Inferior parietal cortex (tissue), 1 donor: ENCODE measurements at regions not wholly inside any gene's neighbourhood (a gene's known extent, or its start where the extent isn't known, plus 50 kb on each side); places are given as distances from the start of the nearest gene placed in this dataset.
"Not testable (repeated sequence)": the region's sequence is repeated elsewhere in the genome, so short reads cannot be mapped to it uniquely, and the experiment has no call there.

Experiments used
- DNase-seq: peaks from one replicate; pipeline ENCODE4 v3.0.0-alpha.2; 2016; ENCODE audit errors: extremely low spot score

DNA sequence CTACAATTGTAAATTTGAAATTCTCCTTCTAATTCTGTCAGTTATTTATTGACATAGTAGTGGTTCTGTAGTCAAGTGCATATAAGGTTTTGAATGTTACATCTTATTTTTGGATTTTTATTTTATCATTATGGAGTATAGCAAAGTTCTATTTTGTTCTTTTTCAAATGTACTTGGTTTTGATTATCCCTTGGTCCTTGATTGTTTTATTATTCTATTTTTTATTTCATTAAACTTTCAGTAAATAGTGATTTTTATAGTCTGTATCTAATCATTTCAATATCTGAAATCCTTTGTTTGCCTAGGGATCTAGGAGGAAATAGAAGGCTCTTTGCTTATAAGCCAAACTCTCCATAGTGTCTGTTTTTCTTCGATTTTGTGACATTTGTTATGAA, 87.8 kb downstream of the HFE start:
- no peak for DNase-seq

DNA sequence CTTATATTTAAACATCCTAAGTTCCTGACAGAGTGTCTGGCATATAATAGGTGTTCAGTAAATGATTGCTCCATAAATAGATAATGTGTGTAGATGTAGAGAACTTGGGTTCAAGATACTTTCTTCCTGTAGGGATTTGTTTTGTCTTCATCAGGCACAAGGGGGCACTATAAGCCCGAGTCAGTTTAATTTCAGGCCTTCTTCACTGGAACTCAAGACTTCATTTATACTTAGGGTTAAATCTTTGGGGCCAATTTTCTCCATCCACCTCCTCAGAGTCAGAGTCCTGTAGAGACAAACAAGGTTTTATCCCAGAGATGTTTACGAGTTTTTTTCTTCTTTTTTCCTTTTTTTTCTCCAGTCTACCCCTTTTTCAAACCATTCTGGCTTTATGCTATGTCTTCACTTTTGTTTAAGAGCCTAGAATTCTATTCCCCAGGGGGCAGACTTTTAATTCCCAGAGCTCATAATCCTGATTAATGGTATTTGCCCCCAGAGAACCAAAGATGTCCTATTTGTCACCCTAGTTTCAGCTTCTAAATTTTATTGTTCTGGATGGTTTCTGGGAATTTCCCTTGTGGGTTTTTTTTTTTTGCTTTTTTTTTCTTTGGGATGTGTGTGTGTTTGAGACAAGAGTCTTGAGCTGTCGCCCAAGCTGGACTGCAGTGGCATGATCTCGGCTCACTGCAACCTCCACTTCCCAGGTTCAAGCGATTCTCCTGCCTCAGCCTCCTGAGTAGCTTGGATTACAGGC, 88.4 kb downstream of the HFE start:
- no peak for DNase-seq

GRCh38 chr6:26179675-26180074, 92.4 kb downstream of the HFE start:
- no peak for DNase-seq

GRCh38 chr6:26180346-26180745, 93.1 kb downstream of the HFE start:
- no peak for DNase-seq

DNA sequence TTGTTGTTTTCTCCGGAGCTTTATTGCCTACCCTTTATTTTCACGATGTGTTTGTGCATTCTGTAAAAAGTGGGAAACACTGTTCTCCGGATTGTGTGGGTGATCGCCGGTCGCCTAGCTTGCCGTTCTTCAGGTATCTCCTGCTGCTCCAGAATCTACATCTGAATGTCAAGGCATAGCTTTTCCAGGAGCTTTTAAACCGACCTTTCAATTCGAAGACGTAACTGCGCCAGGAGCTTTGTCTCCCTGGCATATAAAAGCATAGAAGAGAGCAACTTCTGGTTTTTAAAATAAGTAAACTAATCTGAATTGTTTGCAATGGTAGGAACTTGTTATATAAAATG, 96.0 kb downstream of the HFE start:
- no peak for DNase-seq

DNA sequence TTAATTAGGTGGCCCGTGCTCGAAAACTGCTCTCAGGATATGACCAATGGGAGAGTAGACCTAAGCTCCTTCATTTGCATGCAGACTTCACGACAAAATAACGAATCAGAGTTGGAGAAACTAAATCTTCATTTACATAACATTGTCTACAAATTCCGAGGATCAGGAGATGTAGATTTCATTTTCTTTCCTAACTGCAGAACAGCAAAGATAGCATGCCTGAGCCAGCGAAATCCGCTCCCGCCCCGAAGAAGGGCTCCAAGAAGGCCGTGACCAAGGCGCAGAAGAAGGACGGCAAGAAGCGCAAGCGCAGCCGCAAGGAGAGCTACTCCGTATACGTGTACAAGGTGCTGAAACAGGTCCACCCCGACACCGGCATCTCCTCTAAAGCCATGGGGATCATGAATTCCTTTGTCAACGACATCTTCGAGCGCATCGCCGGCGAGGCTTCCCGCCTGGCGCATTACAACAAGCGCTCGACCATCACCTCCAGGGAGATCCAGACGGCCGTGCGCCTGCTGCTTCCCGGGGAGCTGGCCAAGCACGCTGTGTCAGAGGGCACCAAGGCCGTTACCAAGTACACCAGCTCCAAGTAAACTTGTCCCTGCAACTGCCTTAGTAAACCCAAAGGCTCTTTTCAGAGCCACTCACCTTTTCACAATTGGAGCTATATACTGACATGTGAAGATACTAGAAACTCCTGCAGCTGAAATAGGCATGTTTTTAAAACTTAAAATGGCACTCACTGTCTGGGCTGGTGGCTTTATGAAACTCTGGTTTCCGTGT, 96.5 kb downstream of the HFE start:
- peak; percentile 85 for DNase-seq

DNA sequence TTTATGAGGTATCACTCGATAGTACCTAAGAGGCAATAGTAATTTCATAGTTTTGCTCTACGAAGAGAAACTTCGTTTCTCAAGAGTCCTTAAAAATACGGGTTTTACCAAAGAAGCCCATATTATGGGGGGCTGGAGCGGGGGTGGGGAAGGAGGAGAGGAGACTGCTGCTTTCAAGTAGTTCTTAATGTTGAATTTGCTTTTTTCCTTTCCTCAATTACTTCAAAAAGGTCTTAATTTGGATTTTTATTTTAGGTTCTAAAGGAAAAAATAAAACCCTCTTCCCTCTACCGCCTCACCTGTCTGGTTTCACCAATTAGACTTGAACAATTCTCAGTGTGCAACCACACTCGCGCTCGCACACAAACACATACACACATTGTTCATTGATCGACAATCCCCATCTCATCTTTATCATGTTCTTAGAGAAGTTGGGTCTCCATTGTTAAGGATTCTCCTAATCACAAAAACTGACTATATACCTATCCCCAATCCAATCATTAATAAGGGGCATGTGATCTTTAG, 97.2 kb downstream of the HFE start:
- DNase-seq = no peak

DNA sequence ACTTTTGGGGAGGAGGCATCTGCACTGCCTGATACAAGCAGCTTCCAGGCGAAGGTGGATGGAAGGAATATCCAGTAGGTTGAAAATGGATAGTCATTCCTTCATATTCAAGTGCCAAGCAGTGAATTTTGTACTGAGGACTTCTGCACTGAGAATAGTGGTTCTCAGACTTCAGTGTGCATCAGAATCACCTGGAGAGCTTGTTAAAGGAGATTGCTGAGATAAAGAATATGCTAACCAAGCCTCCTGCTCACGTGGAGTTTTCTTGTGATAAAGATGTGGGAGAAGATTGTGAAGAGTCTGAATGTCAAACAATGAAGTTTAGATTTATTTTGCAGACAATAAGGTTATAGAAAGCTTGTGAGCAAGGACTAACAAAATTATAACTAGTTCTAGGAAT, 97.8 kb downstream of the HFE start:
- no peak for DNase-seq

- no peak for DNase-seq
Measured at GRCh38 chr6:26185802-26186201, 98.6 kb downstream of the HFE start.

GRCh38 chr6:26186652-26187051, 99.4 kb downstream of the HFE start:
- DNase-seq = no peak

GRCh38 chr6:26187292-26187691, 100.1 kb downstream of the HFE start:
- no peak for DNase-seq

GRCh38 chr6:26187981-26188635, 100.9 kb downstream of the HFE start:
- DNase-seq = no peak

GRCh38 chr6:26191512-26191911, 104.3 kb downstream of the HFE start:
- not testable (repeated sequence) for DNase-seq

GRCh38 chr6:26193467-26194328, 106.5 kb downstream of the HFE start:
- DNase-seq = no peak

GRCh38 chr6:26194329-26194701, 107.1 kb downstream of the HFE start:
- no peak for DNase-seq

- DNase-seq = no peak
Measured at GRCh38 chr6:26194816-26195375, 107.7 kb downstream of the HFE start.

GRCh38 chr6:26195376-26195923, 108.2 kb downstream of the HFE start:
- peak; percentile 95 for DNase-seq

GRCh38 chr6:26195924-26196845, 109.0 kb downstream of the HFE start:
- DNase-seq = no peak

DNA sequence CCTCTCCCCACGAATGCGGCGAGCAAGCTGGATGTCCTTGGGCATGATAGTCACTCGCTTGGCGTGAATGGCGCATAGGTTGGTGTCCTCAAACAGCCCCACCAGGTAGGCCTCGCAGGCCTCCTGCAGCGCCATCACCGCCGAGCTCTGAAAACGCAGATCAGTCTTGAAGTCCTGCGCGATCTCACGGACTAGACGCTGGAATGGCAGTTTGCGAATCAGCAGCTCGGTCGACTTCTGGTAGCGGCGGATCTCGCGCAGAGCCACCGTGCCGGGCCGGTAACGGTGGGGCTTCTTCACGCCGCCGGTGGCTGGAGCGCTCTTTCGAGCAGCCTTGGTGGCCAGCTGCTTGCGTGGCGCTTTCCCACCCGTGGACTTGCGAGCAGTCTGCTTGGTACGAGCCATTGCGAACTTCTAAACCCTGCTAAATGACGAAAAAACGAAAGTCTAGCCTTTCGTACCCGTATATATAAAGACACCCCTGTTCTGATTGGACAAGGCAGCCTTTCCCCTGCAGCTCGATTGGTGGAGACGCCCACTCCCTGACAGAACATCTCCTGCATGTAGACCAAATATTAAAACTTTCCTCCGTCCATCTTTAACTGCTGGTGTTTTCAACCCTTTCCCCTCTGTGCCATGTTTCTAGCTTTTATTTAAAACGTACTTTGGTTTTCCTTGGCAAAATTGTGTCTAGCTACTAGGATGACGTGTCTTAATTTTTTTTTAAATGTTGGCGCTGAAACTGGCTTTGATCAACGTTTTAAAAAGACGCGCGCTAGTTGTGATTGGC, 109.8 kb downstream of the HFE start:
- DNase-seq = peak; percentile 86
